Breast epithelium (tissue), 4 donors: ENCODE measurements at regions not wholly inside any gene's neighbourhood (a gene's known extent, or its start where the extent isn't known, plus 50 kb on each side); places are given as distances from the start of the nearest gene placed in this dataset.

Experiments used
- DNase-seq, 2 donors: peaks; one replicate each; pipeline ENCODE4 v3.0.0-alpha.2; 2019; ENCODE audit warnings: low spot score in 2 of 2
- H3K27ac ChIP-seq, 2 donors: fragments of 200-600 bp; sonication (generic) in 1 of 2; one replicate each; pipeline ENCODE4 v1.5.1; 2016 to 2019; ENCODE audit warnings: mild to moderate bottlenecking in 1 of 2
- H3K27me3 ChIP-seq, 2 donors: fragments of 200-600 bp; sonication (generic) in 1 of 2; one replicate each; pipeline versions ENCODE4 v1.5.1 to v1.6.0; 2017 to 2019; ENCODE audit warnings: control low read depth in 1 of 2, mild to moderate bottlenecking in 1 of 2
- H3K36me3 ChIP-seq: fragments of 200-600 bp; one replicate; pipeline ENCODE4 v1.5.1; 2019
- H3K4me1 ChIP-seq, 2 donors: fragments of 200-600 bp; sonication (generic); one replicate each; pipeline ENCODE4 v1.5.1; 2016 to 2019; ENCODE audit warnings: control low read depth in 1 of 2
- H3K4me3 ChIP-seq, 3 donors: fragments of 200-600 bp; sonication (generic); 1 replicate in 2 of 3; 2 replicates in 1 of 3; pipeline ENCODE4 v1.5.1; 2016 to 2019; ENCODE audit warnings: mild to moderate bottlenecking in 3 of 3, moderate library complexity in 2 of 3
- H3K9me3 ChIP-seq, 2 donors: fragments of 200-600 bp; sonication (generic) in 1 of 2; one replicate each; pipeline ENCODE4 v1.5.1; 2016 to 2019; ENCODE audit warnings: control low read depth in 1 of 2
- POLR2A ChIP-seq: fragments of 450-650 bp; IDR thresholded peaks from one replicate; pipeline ENCODE4 v1.6.1; 2016; ENCODE audit warnings: antibody characterized with exemption, mild to moderate bottlenecking, moderate library complexity
- POLR2AphosphoS5 ChIP-seq, 3 donors: sonication (generic); formaldehyde crosslinking; IDR thresholded peaks; one replicate each; pipeline ENCODE4 v1.6.1; 2017; ENCODE audit warnings: antibody characterized with exemption in 3 of 3
- intact Hi-C: fragments of 100-400 bp; cut with DNase I; formaldehyde crosslinking; loops from one replicate; pipeline ENCODE4 v1.15.1; 2023; ENCODE audit warnings: low total_unique reads
- TF ChIP-seq, protein P1 (sequence below), 3 donors: fragments of 450-650 bp; IDR thresholded peaks; one replicate each; pipeline ENCODE4 v1.5.1; 2016 to 2017; ENCODE audit warnings: antibody characterized with exemption in 3 of 3, mild to moderate bottlenecking in 3 of 3, moderate library complexity in 3 of 3

DNA sequence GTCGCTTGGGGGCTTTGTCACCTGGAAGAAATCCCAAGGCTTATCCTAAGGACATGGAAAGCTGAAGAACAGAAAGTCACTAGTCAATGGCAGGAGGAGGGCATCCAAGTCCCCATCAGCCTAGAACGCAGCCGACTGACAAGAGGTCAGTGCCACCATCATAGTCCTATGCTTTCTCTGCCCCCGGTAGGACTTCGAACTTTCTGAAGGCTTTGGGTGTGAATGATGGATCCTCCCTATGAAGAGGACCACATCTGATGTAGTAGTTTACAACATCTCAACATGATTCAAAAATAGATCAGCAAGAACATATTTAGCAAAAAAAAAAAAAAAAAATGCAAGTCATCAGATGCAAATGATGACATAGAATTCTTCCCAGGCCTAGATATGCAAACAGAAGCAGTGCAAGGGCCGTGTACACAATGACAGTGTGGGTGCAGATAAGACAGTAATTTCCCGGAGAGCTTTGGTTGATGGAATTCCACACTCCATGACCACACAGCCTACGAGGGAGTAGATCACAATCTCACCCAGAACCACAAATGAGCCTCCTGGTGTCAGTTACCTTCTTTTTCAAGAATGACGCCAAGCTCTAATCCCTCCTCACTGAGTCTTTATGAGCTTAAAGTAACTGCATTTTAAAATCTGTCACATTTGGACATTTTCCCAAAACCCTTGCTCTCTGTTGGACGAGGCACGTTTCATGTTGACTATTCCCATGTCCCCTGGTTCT, 88.2 kb downstream of the PSMG1 start:
- TF ChIP-seq POLR2AphosphoS5 (IDR thresholded peaks at IDR 0.05): no peak
- TF ChIP-seq POLR2A: no peak
- TF ChIP-seq, protein P1, sequence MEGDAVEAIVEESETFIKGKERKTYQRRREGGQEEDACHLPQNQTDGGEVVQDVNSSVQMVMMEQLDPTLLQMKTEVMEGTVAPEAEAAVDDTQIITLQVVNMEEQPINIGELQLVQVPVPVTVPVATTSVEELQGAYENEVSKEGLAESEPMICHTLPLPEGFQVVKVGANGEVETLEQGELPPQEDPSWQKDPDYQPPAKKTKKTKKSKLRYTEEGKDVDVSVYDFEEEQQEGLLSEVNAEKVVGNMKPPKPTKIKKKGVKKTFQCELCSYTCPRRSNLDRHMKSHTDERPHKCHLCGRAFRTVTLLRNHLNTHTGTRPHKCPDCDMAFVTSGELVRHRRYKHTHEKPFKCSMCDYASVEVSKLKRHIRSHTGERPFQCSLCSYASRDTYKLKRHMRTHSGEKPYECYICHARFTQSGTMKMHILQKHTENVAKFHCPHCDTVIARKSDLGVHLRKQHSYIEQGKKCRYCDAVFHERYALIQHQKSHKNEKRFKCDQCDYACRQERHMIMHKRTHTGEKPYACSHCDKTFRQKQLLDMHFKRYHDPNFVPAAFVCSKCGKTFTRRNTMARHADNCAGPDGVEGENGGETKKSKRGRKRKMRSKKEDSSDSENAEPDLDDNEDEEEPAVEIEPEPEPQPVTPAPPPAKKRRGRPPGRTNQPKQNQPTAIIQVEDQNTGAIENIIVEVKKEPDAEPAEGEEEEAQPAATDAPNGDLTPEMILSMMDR (IDR thresholded peaks at IDR 0.05): no peak
- H3K27me3 ChIP-seq: no peaks in the 10 kb centered on the region
- no peak overlapping the region for H3K4me3 ChIP-seq
- no peak for DNase-seq
- no peaks in the 10 kb centered on the region for H3K4me1 ChIP-seq
- H3K9me3 ChIP-seq: no peaks in the 10 kb centered on the region
- H3K27ac ChIP-seq: peak overlapping the region in 1 of 2 donors; percentile 72
- H3K36me3 ChIP-seq: no peaks in the 10 kb centered on the region
- intact Hi-C loops: no loop called here

DNA sequence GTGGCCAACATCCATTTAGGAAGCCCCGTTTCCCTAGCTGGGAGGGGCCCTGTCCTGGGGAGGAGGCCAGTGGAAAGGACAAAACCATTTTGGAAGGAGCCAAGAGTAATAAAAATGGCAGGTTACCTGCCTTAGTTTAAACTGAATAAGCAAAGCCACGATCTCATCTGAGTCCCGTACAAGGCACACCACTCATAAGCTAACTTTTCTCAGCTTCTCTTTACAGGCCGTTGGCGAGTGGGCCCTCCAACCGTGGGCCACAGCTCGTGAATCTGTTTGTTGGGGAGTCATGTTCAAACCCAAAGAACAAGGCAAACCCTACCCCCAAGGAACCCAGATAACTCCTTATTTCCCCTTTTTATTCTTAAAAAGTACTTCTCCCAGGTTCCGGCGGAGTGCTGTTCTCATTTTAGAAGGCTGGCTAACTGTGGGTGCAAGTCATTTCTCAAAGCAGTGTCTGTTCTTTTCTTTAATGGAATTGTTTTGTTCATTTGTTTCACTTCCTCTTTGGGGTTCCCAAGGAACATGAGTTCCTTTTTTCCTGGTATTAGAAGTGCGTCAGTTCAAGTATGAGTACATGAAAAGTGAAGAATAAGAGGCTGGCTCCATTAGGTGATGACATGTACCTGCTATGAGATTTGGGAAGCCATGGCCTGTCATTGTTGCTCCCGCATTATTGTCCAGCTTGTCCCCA, 89.0 kb downstream of the PSMG1 start:
- no peak for DNase-seq
- no peak for TF ChIP-seq POLR2AphosphoS5 (IDR thresholded peaks at IDR 0.05)
- no peak for TF ChIP-seq POLR2A
- TF ChIP-seq, protein P1 (IDR thresholded peaks at IDR 0.05): no peak
- Histone ChIP-seq H3K9me3 (no peaks in the 10 kb centered on the region), H3K4me3 (no peak overlapping the region), H3K27me3 (no peaks in the 10 kb centered on the region), H3K4me1 (no peaks in the 10 kb centered on the region), H3K27ac (peak overlapping the region in 1 of 2 donors; percentile 52), H3K36me3 (no peaks in the 10 kb centered on the region)
- intact Hi-C loops: no loop called here

DNA sequence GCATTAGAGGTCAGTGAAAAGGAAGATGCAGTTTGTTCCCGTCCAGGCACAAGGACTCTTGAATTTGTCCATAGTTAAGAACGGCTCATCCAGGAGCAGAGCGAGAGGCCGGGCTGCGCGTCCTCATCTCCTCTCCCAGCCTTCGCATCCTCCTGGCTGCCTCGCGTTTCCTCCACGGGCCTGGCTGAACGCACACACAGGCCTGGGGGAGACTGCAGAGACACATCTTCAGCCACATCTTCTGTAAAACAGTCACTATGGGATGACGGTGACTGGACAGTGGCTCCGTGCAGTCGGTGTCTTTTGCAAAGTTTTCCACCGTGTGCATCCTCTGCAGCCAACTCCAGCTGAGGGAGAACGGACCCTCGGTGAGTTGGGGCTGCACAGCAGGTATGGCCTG, 89.7 kb downstream of the PSMG1 start:
- intact Hi-C loops: no loop called here
- H3K4me1 ChIP-seq: no peaks in the 10 kb centered on the region

DNA sequence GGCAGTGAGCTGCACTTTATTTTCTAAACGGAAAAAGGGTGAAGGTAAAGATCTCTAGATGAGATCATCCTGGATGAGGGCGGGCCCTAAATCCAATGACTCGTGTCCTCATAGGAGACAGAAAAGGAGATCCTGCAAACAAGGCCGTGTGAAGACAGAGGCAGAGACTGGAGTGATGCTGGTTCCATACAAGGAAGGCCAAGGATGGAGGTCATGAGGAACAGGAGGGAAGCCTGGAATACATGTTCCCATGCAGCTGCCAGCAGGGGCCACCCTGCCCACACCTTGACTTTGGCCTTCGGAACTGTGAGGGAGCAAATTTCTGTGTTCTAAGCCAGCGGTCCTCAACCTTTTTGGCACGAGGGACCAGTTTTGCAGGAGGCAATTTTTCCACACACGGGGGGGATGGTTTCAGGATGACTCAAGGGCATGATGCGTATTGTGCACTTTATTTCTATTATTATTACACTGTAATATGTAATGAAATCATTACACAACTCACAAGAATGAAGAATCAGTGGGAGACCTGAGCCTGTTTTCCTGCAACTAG, 94.3 kb downstream of the PSMG1 start:
- no peaks in the 10 kb centered on the region for H3K27me3 ChIP-seq
- no peak overlapping the region for H3K27ac ChIP-seq
- H3K36me3 ChIP-seq: no peaks in the 10 kb centered on the region
- H3K4me1 ChIP-seq: no peaks in the 10 kb centered on the region
- no peak overlapping the region for H3K4me3 ChIP-seq
- TF ChIP-seq POLR2A: no peak
- TF ChIP-seq POLR2AphosphoS5 (IDR thresholded peaks at IDR 0.05): no peak
- TF ChIP-seq, protein P1 (IDR thresholded peaks at IDR 0.05): no peak
- intact Hi-C loops: no loop called here
- H3K9me3 ChIP-seq: no peaks in the 10 kb centered on the region
- DNase-seq: no peak

More for the DNA sequence above, 89.7 kb downstream of the PSMG1 start:
- TF ChIP-seq, protein P1 (IDR thresholded peaks at IDR 0.05): no peak
- TF ChIP-seq POLR2AphosphoS5 (IDR thresholded peaks at IDR 0.05) (no peak), POLR2A (no peak)
- Histone ChIP-seq H3K9me3 (no peaks in the 10 kb centered on the region), H3K27me3 (no peaks in the 10 kb centered on the region), H3K27ac (no peak overlapping the region), H3K36me3 (no peaks in the 10 kb centered on the region), H3K4me3 (no peak overlapping the region)
- DNase-seq: no peak

DNA sequence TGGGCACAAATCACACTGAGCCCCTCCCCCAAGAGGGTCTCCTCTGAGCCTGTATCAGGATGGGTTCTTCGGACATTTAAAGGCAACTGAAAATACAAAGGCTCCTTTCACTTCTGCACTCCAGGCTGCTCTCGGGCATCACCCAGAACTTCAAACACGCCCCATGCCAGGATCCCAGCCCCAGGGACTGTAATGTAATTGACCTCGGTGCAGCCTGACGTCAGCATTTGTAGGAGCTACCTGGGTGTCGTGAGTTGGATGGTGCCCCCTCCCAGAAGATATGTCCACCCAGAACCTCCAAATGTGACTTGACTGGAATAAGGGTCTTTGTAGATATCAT, 95.2 kb downstream of the PSMG1 start:
- Histone ChIP-seq H3K36me3 (no peaks in the 10 kb centered on the region), H3K4me1 (no peaks in the 10 kb centered on the region), H3K9me3 (no peaks in the 10 kb centered on the region), H3K27me3 (no peaks in the 10 kb centered on the region), H3K27ac (no peak overlapping the region), H3K4me3 (no peak overlapping the region)
- DNase-seq: no peak
- intact Hi-C loops: no loop called here
- TF ChIP-seq POLR2AphosphoS5 (IDR thresholded peaks at IDR 0.05) (no peak), POLR2A (no peak)
- TF ChIP-seq, protein P1 (IDR thresholded peaks at IDR 0.05): no peak
